ENCODE measurements at regions not wholly inside any gene's neighbourhood (a gene's known extent, or its start where the extent isn't known, plus 50 kb on each side); places are given as distances from the start of the nearest gene placed in this dataset.
A peak's percentile ranks its signal among the peaks of the same experiment; 100 is the strongest.

DNA sequence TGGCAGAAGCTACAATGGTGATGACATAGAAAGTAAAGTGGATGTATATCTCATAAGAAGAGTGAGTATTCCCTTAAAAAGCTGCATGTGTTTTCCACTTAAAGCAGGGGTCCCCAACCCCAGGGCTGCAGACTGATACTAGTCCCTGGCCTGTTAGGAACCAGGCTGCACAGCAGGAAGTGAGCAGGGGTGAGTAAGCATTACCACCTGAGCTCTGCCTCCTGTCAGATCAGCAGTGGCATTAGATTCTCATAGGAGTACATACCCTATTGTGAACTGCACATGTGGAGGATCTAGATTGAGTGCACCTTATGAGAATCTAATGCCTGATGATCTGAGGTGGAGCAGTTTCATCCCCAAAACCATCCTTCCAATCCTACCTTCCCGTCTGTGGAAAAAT lies 126.1 kb upstream of the CMC1 start:
- TF ChIP-seq NFYB (CRISPR knock-in tag; IDR thresholded peaks at IDR 0.05): no peak
- 0 out of 2 replicates have a peak, but pooled peaks have one; percentile 3 for TF ChIP-seq ZMYM4 (CRISPR knock-in tag; IDR thresholded peaks at IDR 0.05)
- TF ChIP-seq JUND (CRISPR knock-in tag; IDR thresholded peaks at IDR 0.05): no peak
- no peak for TF ChIP-seq RXRA (CRISPR knock-in tag; IDR thresholded peaks at IDR 0.05)
- TF ChIP-seq CTCF (CRISPR knock-in tag; IDR thresholded peaks at IDR 0.05): no peak
- no peak for TF ChIP-seq RBM22 (optimal IDR thresholded peaks at IDR 0.05; ENCODE audit: low read length)
- no peak for TF ChIP-seq SIX4 (CRISPR knock-in tag; IDR thresholded peaks at IDR 0.05)
- TF ChIP-seq TBP (CRISPR knock-in tag; IDR thresholded peaks at IDR 0.05): no peak
- no peak for TF ChIP-seq HCFC1 (IDR thresholded peaks at IDR 0.05; ENCODE audit: low read depth, low read length)
- TF ChIP-seq REST (IDR thresholded peaks at IDR 0.05; ENCODE audit: borderline replicate concordance in 1 of 2, low read depth in 1 of 2, low read length in 2 of 2): no peak
- peak; percentile 2; the same call in 1 of the 2 replicates for TF ChIP-seq IRF2 (CRISPR knock-in tag; IDR thresholded peaks at IDR 0.05)
- TF ChIP-seq ZBTB1 (CRISPR knock-in tag; IDR thresholded peaks at IDR 0.05; ENCODE audit: borderline replicate concordance): no peak

Measured in HepG2 (cell line).